BE2C (cell line): ENCODE measurements at regions not wholly inside any gene's neighbourhood (a gene's known extent, or its start where the extent isn't known, plus 50 kb on each side); places are given as distances from the start of the nearest gene placed in this dataset.

ENCODE experiments used
- DNase-seq: peaks from one replicate; pipeline ENCODE4 v3.0.0-alpha.2; 2020
- H3K27me3 ChIP-seq: fragments of 250-450 bp; sonication (Bioruptor Pico); 2 replicates; pipeline ENCODE4 v1.5.1; 2020; ENCODE audit warnings: mild to moderate bottlenecking
- H3K36me3 ChIP-seq: fragments of 250-450 bp; sonication (Bioruptor Pico); 2 replicates; pipeline ENCODE4 v1.5.1; 2020; ENCODE audit warnings: mild to moderate bottlenecking
- H3K4me1 ChIP-seq: fragments of 250-450 bp; sonication (Bioruptor Pico); 2 replicates; pipeline ENCODE4 v1.5.1; 2020
- H3K4me3 ChIP-seq: 2 replicates; pipeline ENCODE4 v1.5.1; 2011; ENCODE audit warnings: low read depth, low read length
- H3K9me3 ChIP-seq: fragments of 250-450 bp; sonication (Bioruptor Pico); 2 replicates; pipeline ENCODE4 v1.5.1; 2020
- CTCF ChIP-seq: IDR thresholded peaks from 2 replicates; pipeline ENCODE4 v1.5.1; 2012; ENCODE audit warnings: mild to moderate bottlenecking, low read depth, low read length

GRCh38 chr12:126617312-126617711 lies 1552.1 kb downstream of the AACS start:
- Histone ChIP-seq H3K27me3 (no peaks in the 10 kb centered on the region), H3K9me3 (no peaks in the 10 kb centered on the region; the same call in 1 of the 2 replicates), H3K4me3 (no peak overlapping the region), H3K36me3 (no peaks in the 10 kb centered on the region), H3K4me1 (no peaks in the 10 kb centered on the region)
- DNase-seq, result peak; percentile 10
- no peak; the same call in 1 of the 2 replicates for TF ChIP-seq CTCF

DNA sequence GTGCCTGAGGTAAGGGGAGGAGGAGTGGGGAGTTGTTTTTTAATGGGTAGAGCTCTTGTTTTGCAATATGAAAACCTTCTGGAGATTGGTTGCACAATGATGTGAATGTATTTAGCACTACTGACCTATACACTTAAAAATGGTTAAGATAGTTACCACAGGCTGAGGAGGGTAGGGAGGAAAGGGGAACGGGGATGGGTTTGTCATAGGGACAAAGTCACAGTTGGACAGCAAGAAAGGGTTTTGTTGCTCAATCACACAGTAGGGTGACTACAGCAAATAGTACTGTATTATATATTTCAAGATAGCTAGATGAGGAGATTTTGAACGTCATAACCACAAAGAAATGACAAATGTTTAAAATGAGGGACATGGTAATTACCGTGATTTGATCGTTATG lies 1562.4 kb downstream of the AACS start:
- no peaks in the 10 kb centered on the region for H3K9me3 ChIP-seq
- no peak for DNase-seq
- no peak for TF ChIP-seq CTCF
- no peaks in the 10 kb centered on the region for H3K27me3 ChIP-seq
- H3K4me3 ChIP-seq, result no peak overlapping the region
- no peaks in the 10 kb centered on the region for H3K4me1 ChIP-seq
- H3K36me3 ChIP-seq, result no peaks in the 10 kb centered on the region

DNA sequence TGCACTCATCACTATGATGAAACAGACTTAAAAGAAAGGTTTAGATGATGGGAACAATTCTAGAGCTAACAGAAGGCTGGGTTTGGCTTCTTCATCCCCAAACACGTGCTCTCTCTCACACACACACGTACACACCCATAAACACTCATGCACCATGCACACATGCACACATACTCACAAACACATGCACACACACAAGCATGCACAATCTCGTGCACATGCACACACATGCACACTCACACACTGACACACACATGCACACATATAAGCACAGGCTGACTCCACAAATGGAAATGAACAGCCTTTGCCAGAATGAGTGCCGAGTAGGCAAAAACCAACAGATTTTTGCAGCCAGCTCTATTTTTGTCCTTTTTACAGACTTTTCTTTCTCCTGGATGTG lies 1571.6 kb downstream of the AACS start:
- DNase-seq, result no peak
- TF ChIP-seq CTCF, result no peak
- Histone ChIP-seq H3K9me3 (no peaks in the 10 kb centered on the region), H3K27me3 (no peaks in the 10 kb centered on the region), H3K36me3 (no peaks in the 10 kb centered on the region), H3K4me3 (no peak overlapping the region), H3K4me1 (no peaks in the 10 kb centered on the region)

GRCh38 chr12:126644236-126645020 lies 1579.2 kb downstream of the AACS start:
- no peak for DNase-seq
- Histone ChIP-seq H3K9me3 (no peaks in the 10 kb centered on the region; the same call in 1 of the 2 replicates), H3K4me3 (no peak overlapping the region), H3K27me3 (no peaks in the 10 kb centered on the region), H3K36me3 (no peaks in the 10 kb centered on the region), H3K4me1 (no peaks in the 10 kb centered on the region)
- no peak for TF ChIP-seq CTCF

- no peaks in the 10 kb centered on the region for H3K4me1 ChIP-seq
- H3K36me3 ChIP-seq, result no peaks in the 10 kb centered on the region
- TF ChIP-seq CTCF, result no peak
- no peaks in the 10 kb centered on the region; the same call in 1 of the 2 replicates for H3K9me3 ChIP-seq
- no peaks in the 10 kb centered on the region for H3K27me3 ChIP-seq
- H3K4me3 ChIP-seq, result no peak overlapping the region
- DNase-seq, result no peak
These were observed 1582.8 kb downstream of the AACS start for GRCh38 chr12:126648074-126648473.

DNA sequence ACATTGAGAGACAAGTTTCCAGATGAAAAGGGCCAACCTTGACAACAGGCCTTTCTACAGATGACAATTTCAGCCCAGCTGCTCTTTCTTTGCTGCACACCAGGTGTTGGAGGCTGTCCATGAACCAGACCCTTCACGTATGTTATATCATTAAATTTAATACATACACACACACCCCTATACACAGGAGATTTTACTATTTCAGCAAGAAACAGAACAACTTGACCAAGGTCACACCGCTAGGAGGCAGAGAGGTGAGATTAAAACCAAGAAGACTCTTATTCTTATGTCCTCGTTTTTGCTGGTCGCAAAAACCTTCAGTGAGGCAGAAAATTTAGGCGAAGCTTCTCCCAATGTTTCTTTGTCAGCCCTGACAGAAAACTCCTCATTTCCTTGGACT lies 1585.9 kb downstream of the AACS start:
- no peaks in the 10 kb centered on the region; the same call in 1 of the 2 replicates for H3K9me3 ChIP-seq
- TF ChIP-seq CTCF, result no peak
- H3K4me1 ChIP-seq, result no peaks in the 10 kb centered on the region
- H3K27me3 ChIP-seq, result no peaks in the 10 kb centered on the region
- DNase-seq, result no peak
- H3K4me3 ChIP-seq, result no peak overlapping the region
- no peaks in the 10 kb centered on the region for H3K36me3 ChIP-seq
